ENCODE measurements at regions not wholly inside any gene's neighbourhood (a gene's known extent, or its start where the extent isn't known, plus 50 kb on each side); places are given as distances from the start of the nearest gene placed in this dataset.
A peak's percentile ranks its signal among the peaks of the same experiment; 100 is the strongest.

DNA sequence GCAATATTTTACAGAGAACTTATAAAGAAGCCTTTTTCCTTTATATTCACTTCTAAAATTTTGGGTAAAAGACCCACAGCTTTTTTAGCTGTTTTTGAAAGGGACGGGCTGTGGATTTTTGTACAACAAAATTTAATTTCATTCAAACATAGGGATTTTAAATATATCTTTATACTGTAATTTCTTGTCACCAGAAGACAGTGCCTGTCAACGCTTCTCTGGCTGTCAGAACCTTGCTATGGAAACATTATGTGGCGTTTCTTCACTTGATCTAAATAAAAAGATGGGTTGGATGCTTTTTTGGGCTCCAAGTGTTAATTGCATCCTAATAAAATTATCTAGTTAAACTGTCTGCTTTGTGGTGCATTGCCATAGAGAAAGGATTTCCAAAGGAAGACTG lies 635.6 kb upstream of the ALCAM start:
- Histone ChIP-seq H3K27ac (ENCODE audit: low read length) (no peak overlapping the region), H3K36me3 (ENCODE audit: insufficient read depth, low read length) (no peaks in the 10 kb centered on the region), H3K9ac (ENCODE audit: low read length) (no peak overlapping the region), H3K79me2 (replicated peaks; ENCODE audit: insufficient read depth, low read length) (no peaks in the 10 kb centered on the region), H3K27me3 (ENCODE audit: insufficient read depth, low read depth, low read length) (no peaks in the 10 kb centered on the region), H3F3A (ENCODE audit: insufficient read depth, low read length, poor library complexity, severe bottlenecking) (no peaks in the 10 kb centered on the region), H2AFZ (ENCODE audit: low read depth, low read length) (no peak overlapping the region), H3K4me3 (ENCODE audit: low read length) (no peak overlapping the region), H3K9me2 (ENCODE audit: insufficient read depth, low read length) (no peaks in the 10 kb centered on the region), H4K20me1 (ENCODE audit: insufficient read depth) (no peaks in the 10 kb centered on the region), H3K9me3 (ENCODE audit: low read length) (no peaks in the 10 kb centered on the region), H3K4me2 (ENCODE audit: low read length) (no peak overlapping the region)
- TF ChIP-seq POLR2AphosphoS5 (IDR thresholded peaks at IDR 0.05), result peak; percentile 21
- no peak for TF ChIP-seq EZH2 (IDR thresholded peaks at IDR 0.05; ENCODE audit: borderline replicate concordance, insufficient read depth, low read length, poor library complexity, severe bottlenecking)
- TF ChIP-seq EP300 (conservative IDR thresholded peaks at IDR 0.05; ENCODE audit: poor library complexity, severe bottlenecking), result peak; percentile 57
- no peak for TF ChIP-seq CTCF (IDR thresholded peaks at IDR 0.05; ENCODE audit: poor library complexity, severe bottlenecking)
- no peak for TF ChIP-seq SMC3 (conservative IDR thresholded peaks at IDR 0.05; ENCODE audit: poor library complexity)
- no peak for TF ChIP-seq TAF1 (IDR thresholded peaks at IDR 0.05; ENCODE audit: low read depth)

DNA sequence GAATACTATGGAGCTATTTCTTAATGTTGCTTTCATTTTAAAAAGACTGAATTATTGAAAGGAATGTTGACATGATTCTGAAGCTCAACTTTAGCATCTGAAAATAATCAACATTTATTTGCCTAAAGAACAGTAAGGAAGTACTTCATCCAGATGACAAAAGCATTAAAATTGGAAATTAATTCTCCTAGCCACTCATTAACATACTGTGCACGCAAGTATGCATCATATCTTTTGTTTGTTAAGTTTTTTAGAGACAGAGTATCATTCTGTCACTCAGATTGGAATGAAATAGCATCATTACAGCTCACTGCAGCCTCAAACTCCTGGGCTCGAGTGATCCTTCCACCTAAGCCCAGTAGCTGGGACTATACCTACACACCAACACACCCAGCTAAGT lies 632.1 kb upstream of the ALCAM start:
- Histone ChIP-seq H3K9me3 (ENCODE audit: low read length) (no peaks in the 10 kb centered on the region), H3K4me3 (ENCODE audit: low read length) (no peak overlapping the region), H2AFZ (ENCODE audit: low read depth, low read length) (no peak overlapping the region), H3K79me2 (replicated peaks; ENCODE audit: insufficient read depth, low read length) (no peaks in the 10 kb centered on the region), H3K36me3 (ENCODE audit: insufficient read depth, low read length) (no peaks in the 10 kb centered on the region), H3K9me2 (ENCODE audit: insufficient read depth, low read length) (no peaks in the 10 kb centered on the region), H3F3A (ENCODE audit: insufficient read depth, low read length, poor library complexity, severe bottlenecking) (no peaks in the 10 kb centered on the region), H3K27ac (ENCODE audit: low read length) (no peak overlapping the region), H3K27me3 (ENCODE audit: insufficient read depth, low read depth, low read length) (no peaks in the 10 kb centered on the region), H3K4me2 (ENCODE audit: low read length) (no peak overlapping the region), H4K20me1 (ENCODE audit: insufficient read depth) (no peaks in the 10 kb centered on the region), H3K9ac (ENCODE audit: low read length) (no peak overlapping the region)
- no peak for TF ChIP-seq POLR2AphosphoS5 (IDR thresholded peaks at IDR 0.05)

GRCh38 chr3:104735691-104736090 lies 631.0 kb upstream of the ALCAM start:
- no peak overlapping the region for H3K4me2 ChIP-seq (ENCODE audit: low read length)
- H4K20me1 ChIP-seq (ENCODE audit: insufficient read depth), result no peaks in the 10 kb centered on the region
- no peaks in the 10 kb centered on the region for H3K9me2 ChIP-seq (ENCODE audit: insufficient read depth, low read length)
- no peaks in the 10 kb centered on the region for H3K27me3 ChIP-seq (ENCODE audit: insufficient read depth, low read depth, low read length)
- no peaks in the 10 kb centered on the region for H3K9me3 ChIP-seq (ENCODE audit: low read length)
- TF ChIP-seq RAD21 (conservative IDR thresholded peaks at IDR 0.05) (no peak), TAF1 (IDR thresholded peaks at IDR 0.05; ENCODE audit: low read depth) (no peak), EZH2 (IDR thresholded peaks at IDR 0.05; ENCODE audit: borderline replicate concordance, insufficient read depth, low read length, poor library complexity, severe bottlenecking) (no peak), MXI1 (conservative IDR thresholded peaks at IDR 0.05; ENCODE audit: poor library complexity, severe bottlenecking) (no peak), SMC3 (conservative IDR thresholded peaks at IDR 0.05; ENCODE audit: poor library complexity) (no peak), EP300 (conservative IDR thresholded peaks at IDR 0.05; ENCODE audit: poor library complexity, severe bottlenecking) (no peak), POLR2AphosphoS5 (IDR thresholded peaks at IDR 0.05) (no peak), CTCF (IDR thresholded peaks at IDR 0.05; ENCODE audit: poor library complexity, severe bottlenecking) (no peak)
- H3K4me3 ChIP-seq (ENCODE audit: low read length), result no peak overlapping the region
- H3F3A ChIP-seq (ENCODE audit: insufficient read depth, low read length, poor library complexity, severe bottlenecking), result no peaks in the 10 kb centered on the region
- no peaks in the 10 kb centered on the region for H3K36me3 ChIP-seq (ENCODE audit: insufficient read depth, low read length)
- H2AFZ ChIP-seq (ENCODE audit: low read depth, low read length), result no peak overlapping the region
- no peaks in the 10 kb centered on the region for H3K79me2 ChIP-seq (replicated peaks; ENCODE audit: insufficient read depth, low read length)
- no peak overlapping the region for H3K27ac ChIP-seq (ENCODE audit: low read length)
- H3K9ac ChIP-seq (ENCODE audit: low read length), result no peak overlapping the region
